ENCODE measurements at regions not wholly inside any gene's neighbourhood (a gene's known extent, or its start where the extent isn't known, plus 50 kb on each side); places are given as distances from the start of the nearest gene placed in this dataset.

GRCh38 chr4:31051151-31051550 is 331.0 kb downstream of the PCDH7 start:
- intact Hi-C loops (cut with DNase I), result no loop called here
- Histone ChIP-seq H3K36me3 (no peaks in the 10 kb centered on the region), H3K9me3 (no peaks in the 10 kb centered on the region), H3K27me3 (replicated peaks; ENCODE audit: insufficient read depth) (no peaks in the 10 kb centered on the region), H3K27ac (no peak overlapping the region), H3K4me1 (replicated peaks) (no peaks in the 10 kb centered on the region), H3K4me3 (no peak overlapping the region)
- TF ChIP-seq POLR2AphosphoS5 (IDR thresholded peaks at IDR 0.05), result no peak
- TF ChIP-seq POLR2A (IDR thresholded peaks at IDR 0.05), result no peak
- TF ChIP-seq CTCF (IDR thresholded peaks at IDR 0.05), result no peak
- DNase-seq (ENCODE audit: low spot score), result no peak

GRCh38 chr4:31051565-31051964 is 331.4 kb downstream of the PCDH7 start:
- TF ChIP-seq CTCF (IDR thresholded peaks at IDR 0.05), result no peak
- TF ChIP-seq POLR2A (IDR thresholded peaks at IDR 0.05), result no peak
- TF ChIP-seq POLR2AphosphoS5 (IDR thresholded peaks at IDR 0.05), result no peak
- H3K4me3 ChIP-seq, result no peak overlapping the region
- H3K9me3 ChIP-seq, result no peaks in the 10 kb centered on the region
- H3K27me3 ChIP-seq (replicated peaks; ENCODE audit: insufficient read depth), result no peaks in the 10 kb centered on the region
- H3K4me1 ChIP-seq (replicated peaks), result no peaks in the 10 kb centered on the region
- DNase-seq (ENCODE audit: low spot score), result no peak
- WGBS, result 48% methylated on average over 3 of the region's 3 CpGs
- no peak overlapping the region for H3K27ac ChIP-seq
- intact Hi-C loops (cut with DNase I), result no loop called here
- no peaks in the 10 kb centered on the region for H3K36me3 ChIP-seq

- Histone ChIP-seq H3K27ac (no peak overlapping the region), H3K4me1 (replicated peaks) (no peaks in the 10 kb centered on the region), H3K36me3 (no peaks in the 10 kb centered on the region), H3K4me3 (no peak overlapping the region), H3K27me3 (replicated peaks; ENCODE audit: insufficient read depth) (no peaks in the 10 kb centered on the region), H3K9me3 (no peaks in the 10 kb centered on the region)
- intact Hi-C loops (cut with DNase I), result no loop called here
- TF ChIP-seq CTCF (IDR thresholded peaks at IDR 0.05), result no peak
- DNase-seq (ENCODE audit: low spot score), result no peak
- 47% methylated on average over 1 of the region's 1 CpG for WGBS
These were observed 332.4 kb downstream of the PCDH7 start for GRCh38 chr4:31052519-31052918.

- 93% methylated on average over 2 of the region's 2 CpGs for WGBS
- no peaks in the 10 kb centered on the region for H3K9me3 ChIP-seq
- TF ChIP-seq POLR2A (IDR thresholded peaks at IDR 0.05) (no peak), POLR2AphosphoS5 (IDR thresholded peaks at IDR 0.05) (no peak)
- no peak overlapping the region for H3K4me3 ChIP-seq
- intact Hi-C loops (cut with DNase I), result no loop called here
- no peaks in the 10 kb centered on the region for H3K27me3 ChIP-seq (replicated peaks; ENCODE audit: insufficient read depth)
- H3K36me3 ChIP-seq, result no peaks in the 10 kb centered on the region
- H3K4me1 ChIP-seq (replicated peaks), result no peaks in the 10 kb centered on the region
- no peak for DNase-seq (ENCODE audit: low spot score)
- no peak overlapping the region for H3K27ac ChIP-seq
These were observed 333.3 kb downstream of the PCDH7 start for GRCh38 chr4:31053451-31053850.

- Histone ChIP-seq H3K27ac (no peak overlapping the region), H3K36me3 (no peaks in the 10 kb centered on the region), H3K4me3 (no peak overlapping the region), H3K4me1 (replicated peaks) (no peaks in the 10 kb centered on the region), H3K27me3 (replicated peaks; ENCODE audit: insufficient read depth) (no peaks in the 10 kb centered on the region), H3K9me3 (no peaks in the 10 kb centered on the region)
- no peak for TF ChIP-seq POLR2A (IDR thresholded peaks at IDR 0.05)
- no peak for TF ChIP-seq POLR2AphosphoS5 (IDR thresholded peaks at IDR 0.05)
- no peak for TF ChIP-seq CTCF (IDR thresholded peaks at IDR 0.05)
- intact Hi-C loops (cut with DNase I), result no loop called here
- no peak for DNase-seq (ENCODE audit: low spot score)
- 78% methylated on average over 2 of the region's 2 CpGs for WGBS
These were observed 334.1 kb downstream of the PCDH7 start for GRCh38 chr4:31054295-31054694.
